ENCODE measurements at regions not wholly inside any gene's neighbourhood (a gene's known extent, or its start where the extent isn't known, plus 50 kb on each side); places are given as distances from the start of the nearest gene placed in this dataset.

- no peaks in the 10 kb centered on the region for H3K27me3 ChIP-seq (ENCODE audit: insufficient read depth, low read length)
- H3K4me1 ChIP-seq (ENCODE audit: insufficient read depth, low read length, severe bottlenecking) = no peaks in the 10 kb centered on the region
- no peak overlapping the region for H3K27ac ChIP-seq (ENCODE audit: low read depth, low read length, poor library complexity, severe bottlenecking)
- H3K9me3 ChIP-seq (ENCODE audit: low read length) = no peaks in the 10 kb centered on the region
- no peaks in the 10 kb centered on the region for H3K79me2 ChIP-seq (ENCODE audit: insufficient read depth, low read length)
- no peak overlapping the region for H3K4me3 ChIP-seq (ENCODE audit: low read depth, low read length, poor library complexity, severe bottlenecking)
- H3K9me2 ChIP-seq (ENCODE audit: low read depth, low read length) = no peaks in the 10 kb centered on the region
- no peak overlapping the region for H2AFZ ChIP-seq (ENCODE audit: low read length)
- TF ChIP-seq EZH2 (IDR thresholded peaks at IDR 0.05; ENCODE audit: borderline replicate concordance, low read length) (no peak), CTCF (IDR thresholded peaks at IDR 0.05; ENCODE audit: low read length) (no peak)
- no peak overlapping the region for H3K9ac ChIP-seq (ENCODE audit: low read length)
- H4K20me1 ChIP-seq (ENCODE audit: insufficient read depth, low read length) = no peaks in the 10 kb centered on the region
- no peaks in the 10 kb centered on the region for H3F3A ChIP-seq (ENCODE audit: insufficient read depth, low read length)
- no peaks in the 10 kb centered on the region for H3K36me3 ChIP-seq (ENCODE audit: insufficient read depth, low read length)
- H3K4me2 ChIP-seq (ENCODE audit: low read length) = no peak overlapping the region
Measured at GRCh38 chr5:175328687-175329086, 115.3 kb downstream of the DRD1 start.

- Histone ChIP-seq H3K9me2 (ENCODE audit: low read depth, low read length) (no peaks in the 10 kb centered on the region), H3K27me3 (ENCODE audit: insufficient read depth, low read length) (no peaks in the 10 kb centered on the region), H4K20me1 (ENCODE audit: insufficient read depth, low read length) (no peaks in the 10 kb centered on the region), H3K79me2 (ENCODE audit: insufficient read depth, low read length) (no peaks in the 10 kb centered on the region), H3K9ac (ENCODE audit: low read length) (no peak overlapping the region), H3K4me1 (ENCODE audit: insufficient read depth, low read length, severe bottlenecking) (no peaks in the 10 kb centered on the region), H2AFZ (ENCODE audit: low read length) (no peak overlapping the region), H3K4me2 (ENCODE audit: low read length) (no peak overlapping the region), H3F3A (ENCODE audit: insufficient read depth, low read length) (no peaks in the 10 kb centered on the region), H3K36me3 (ENCODE audit: insufficient read depth, low read length) (no peaks in the 10 kb centered on the region), H3K27ac (ENCODE audit: low read depth, low read length, poor library complexity, severe bottlenecking) (no peak overlapping the region), H3K4me3 (ENCODE audit: low read depth, low read length, poor library complexity, severe bottlenecking) (no peak overlapping the region), H3K9me3 (ENCODE audit: low read length) (no peaks in the 10 kb centered on the region)
- TF ChIP-seq EZH2 (IDR thresholded peaks at IDR 0.05; ENCODE audit: borderline replicate concordance, low read length) (no peak), CTCF (IDR thresholded peaks at IDR 0.05; ENCODE audit: low read length) (no peak)
Measured at GRCh38 chr5:175328176-175328575, 115.8 kb downstream of the DRD1 start.

- no peaks in the 10 kb centered on the region for H3K27me3 ChIP-seq (ENCODE audit: insufficient read depth, low read length)
- H3K27ac ChIP-seq (ENCODE audit: low read depth, low read length, poor library complexity, severe bottlenecking) = no peak overlapping the region
- TF ChIP-seq EZH2 (IDR thresholded peaks at IDR 0.05; ENCODE audit: borderline replicate concordance, low read length) (no peak), CTCF (IDR thresholded peaks at IDR 0.05; ENCODE audit: low read length) (no peak)
- H3K4me2 ChIP-seq (ENCODE audit: low read length) = no peak overlapping the region
- H3K4me3 ChIP-seq (ENCODE audit: low read depth, low read length, poor library complexity, severe bottlenecking) = no peak overlapping the region
- H3K36me3 ChIP-seq (ENCODE audit: insufficient read depth, low read length) = no peaks in the 10 kb centered on the region
- no peaks in the 10 kb centered on the region for H3K9me3 ChIP-seq (ENCODE audit: low read length)
- no peaks in the 10 kb centered on the region for H3K79me2 ChIP-seq (ENCODE audit: insufficient read depth, low read length)
- no peak overlapping the region for H3K9ac ChIP-seq (ENCODE audit: low read length)
- H4K20me1 ChIP-seq (ENCODE audit: insufficient read depth, low read length) = no peaks in the 10 kb centered on the region
- no peaks in the 10 kb centered on the region for H3K4me1 ChIP-seq (ENCODE audit: insufficient read depth, low read length, severe bottlenecking)
- no peaks in the 10 kb centered on the region for H3F3A ChIP-seq (ENCODE audit: insufficient read depth, low read length)
- H2AFZ ChIP-seq (ENCODE audit: low read length) = no peak overlapping the region
- H3K9me2 ChIP-seq (ENCODE audit: low read depth, low read length) = no peaks in the 10 kb centered on the region
Measured at GRCh38 chr5:175325681-175326080, 118.3 kb downstream of the DRD1 start.

All from OCI-LY1 (cell line).